SH-SY5Y (cell line): ENCODE measurements at regions not wholly inside any gene's neighbourhood (a gene's known extent, or its start where the extent isn't known, plus 50 kb on each side); places are given as distances from the start of the nearest gene placed in this dataset.

Experiments used
- GATA2 ChIP-seq: IDR thresholded peaks from 2 replicates; pipeline ENCODE4 v1.6.1; 2011; ENCODE audit warnings: mild to moderate bottlenecking, low read depth, low read length
- GATA3 ChIP-seq: IDR thresholded peaks from 2 replicates; pipeline ENCODE4 v1.6.1; 2011; ENCODE audit warnings: low read depth, mild to moderate bottlenecking, low read length, moderate library complexity

GRCh38 chr3:77800893-77801292 is 761.0 kb downstream of the ROBO2 start:
- TF ChIP-seq GATA3 (no peak), GATA2 (no peak)
